ENCODE measurements at regions not wholly inside any gene's neighbourhood (a gene's known extent, or its start where the extent isn't known, plus 50 kb on each side); places are given as distances from the start of the nearest gene placed in this dataset.

GRCh38 chr1:220347654-220348175 is 75.5 kb upstream of the RAB3GAP2 start:
- H3K4me1 Mint-ChIP-seq: peaks cover 18% of the 10 kb centered on the region
- no peaks in the 10 kb centered on the region for H3K9me3 Mint-ChIP-seq
- H3K9me2 ChIP-seq (ENCODE audit: insufficient read depth): peaks cover 15% of the 10 kb centered on the region; the same call in 1 of the 2 replicates
- no peaks in the 10 kb centered on the region for H4K20me1 ChIP-seq (replicated peaks; ENCODE audit: insufficient read depth)
- H3K27ac Mint-ChIP-seq: no peak overlapping the region
- no peaks in the 10 kb centered on the region for H3K79me2 ChIP-seq (replicated peaks; ENCODE audit: insufficient read depth)
- no peaks in the 10 kb centered on the region for H3F3A ChIP-seq (replicated peaks; ENCODE audit: low read depth)
- H2AFZ ChIP-seq: peak overlapping the region; percentile 94
- H3K36me3 ChIP-seq (ENCODE audit: insufficient read depth): no peaks in the 10 kb centered on the region
- DNase-seq (ENCODE audit: low spot score) (no peak), ATAC-seq (no peak)
- no peak overlapping the region for H3K4me2 ChIP-seq
- no peaks in the 10 kb centered on the region for H3K27me3 ChIP-seq (ENCODE audit: insufficient read depth)
- H3K4me1 ChIP-seq (ENCODE audit: insufficient read depth): peaks cover 4% of the 10 kb centered on the region
- no peak overlapping the region for H3K4me3 Mint-ChIP-seq
- no peak overlapping the region for H3K27ac ChIP-seq (ENCODE audit: low read depth)
- H3K4me3 ChIP-seq: no peak overlapping the region
- no peaks in the 10 kb centered on the region for H3K36me3 Mint-ChIP-seq (ENCODE audit: low read depth)
- H3K27me3 Mint-ChIP-seq (ENCODE audit: insufficient read depth, low read depth, poor library complexity): no peaks in the 10 kb centered on the region
- TF ChIP-seq REST (IDR thresholded peaks at IDR 0.05; ENCODE audit: unreplicated experiment) (no peak), ZNF462 (CRISPR knock-in tag; IDR thresholded peaks at IDR 0.05) (no peak), JUNB (IDR thresholded peaks at IDR 0.05; ENCODE audit: unreplicated experiment) (no peak), EZH2phosphoT487 (IDR thresholded peaks at IDR 0.05; ENCODE audit: unreplicated experiment) (no peak), NANOG (IDR thresholded peaks at IDR 0.05; ENCODE audit: borderline replicate concordance) (no peak), ETS1 (IDR thresholded peaks at IDR 0.05) (no peak), EZH2 (IDR thresholded peaks at IDR 0.05; ENCODE audit: low read depth, unreplicated experiment) (no peak), ZNF114 (CRISPR knock-in tag; IDR thresholded peaks at IDR 0.05) (no peak)

Data from GM23338 (cell line).